Parathyroid adenoma (tissue), 2 donors: ENCODE measurements at regions not wholly inside any gene's neighbourhood (a gene's known extent, or its start where the extent isn't known, plus 50 kb on each side); places are given as distances from the start of the nearest gene placed in this dataset.

Experiments used
- H2AFZ ChIP-seq: fragments of 300-600 bp; sonication (generic); one replicate; pipeline ENCODE4 v1.7.0; 2017; ENCODE audit warnings: antibody characterized with exemption, mild to moderate bottlenecking
- H3K27ac ChIP-seq: fragments of 300-600 bp; sonication (generic); one replicate; pipeline ENCODE4 v1.7.0; 2017
- H3K27me3 ChIP-seq: fragments of 300-600 bp; sonication (generic); one replicate; pipeline ENCODE4 v1.7.0; 2017; ENCODE audit warnings: low read length; ENCODE audit not compliant: control insufficient read depth, insufficient read depth
- H3K36me3 ChIP-seq: fragments of 300-600 bp; sonication (generic); one replicate; pipeline ENCODE4 v1.7.0; 2017; ENCODE audit warnings: low read length; ENCODE audit not compliant: control insufficient read depth, insufficient read depth
- H3K4me1 ChIP-seq: fragments of 300-600 bp; sonication (generic); one replicate; pipeline ENCODE4 v1.7.0; 2017; ENCODE audit warnings: control low read depth
- H3K4me2 ChIP-seq: fragments of 300-600 bp; sonication (generic); one replicate; pipeline ENCODE4 v1.7.0; 2017; ENCODE audit warnings: low read length
- H3K4me3 ChIP-seq: fragments of 300-600 bp; sonication (generic); one replicate; pipeline ENCODE4 v1.7.0; 2017; ENCODE audit warnings: low read depth, low read length
- H3K79me2 ChIP-seq: fragments of 300-600 bp; sonication (generic); one replicate; pipeline ENCODE4 v1.7.0; 2017; ENCODE audit warnings: control low read depth
- H3K9ac ChIP-seq: fragments of 300-600 bp; sonication (generic); one replicate; pipeline ENCODE4 v1.7.0; 2017; ENCODE audit warnings: mild to moderate bottlenecking
- H3K9me3 ChIP-seq: fragments of 300-600 bp; sonication (generic); one replicate; pipeline ENCODE4 v1.7.0; 2017; ENCODE audit warnings: low read length; ENCODE audit not compliant: control insufficient read depth
- CTCF ChIP-seq: fragments of 300-600 bp; sonication (generic); IDR thresholded peaks from one replicate; pipeline ENCODE4 v1.7.0; 2017; ENCODE audit warnings: antibody characterized with exemption, mild to moderate bottlenecking
- donor health status: primary hyperparathyroidism.

GRCh38 chr3:70823622-70824021, 511.2 kb upstream of the MDFIC2 start:
- no peak for TF ChIP-seq CTCF
- Histone ChIP-seq H3K9ac (no peak overlapping the region), H3K4me2 (no peak overlapping the region), H3K4me3 (no peak overlapping the region), H3K27me3 (no peaks in the 10 kb centered on the region), H3K36me3 (no peaks in the 10 kb centered on the region), H2AFZ (no peak overlapping the region), H3K9me3 (no peaks in the 10 kb centered on the region), H3K4me1 (no peaks in the 10 kb centered on the region), H3K79me2 (no peaks in the 10 kb centered on the region), H3K27ac (no peak overlapping the region)

- Histone ChIP-seq H3K36me3 (no peaks in the 10 kb centered on the region), H3K27me3 (no peaks in the 10 kb centered on the region), H3K4me3 (no peak overlapping the region), H3K27ac (no peak overlapping the region), H3K79me2 (no peaks in the 10 kb centered on the region), H3K4me2 (no peak overlapping the region), H3K9ac (no peak overlapping the region), H3K9me3 (no peaks in the 10 kb centered on the region), H3K4me1 (no peaks in the 10 kb centered on the region), H2AFZ (no peak overlapping the region)
- TF ChIP-seq CTCF = no peak
Observed at GRCh38 chr3:70822669-70823068, 510.2 kb upstream of the MDFIC2 start.

GRCh38 chr3:70821602-70822001, 509.2 kb upstream of the MDFIC2 start:
- no peak for TF ChIP-seq CTCF
- Histone ChIP-seq H3K27me3 (no peaks in the 10 kb centered on the region), H3K4me3 (no peak overlapping the region), H2AFZ (no peak overlapping the region), H3K4me2 (no peak overlapping the region), H3K9ac (no peak overlapping the region), H3K4me1 (no peaks in the 10 kb centered on the region), H3K9me3 (no peaks in the 10 kb centered on the region), H3K36me3 (no peaks in the 10 kb centered on the region), H3K79me2 (no peaks in the 10 kb centered on the region), H3K27ac (no peak overlapping the region)

- no peak for TF ChIP-seq CTCF
- Histone ChIP-seq H3K4me3 (no peak overlapping the region), H3K79me2 (no peaks in the 10 kb centered on the region), H3K4me2 (no peak overlapping the region), H3K27me3 (no peaks in the 10 kb centered on the region), H3K9ac (no peak overlapping the region), H3K4me1 (no peaks in the 10 kb centered on the region), H3K27ac (no peak overlapping the region), H3K36me3 (no peaks in the 10 kb centered on the region), H3K9me3 (no peaks in the 10 kb centered on the region), H2AFZ (no peak overlapping the region)
Observed at GRCh38 chr3:70820397-70820796, 508.0 kb upstream of the MDFIC2 start.

GRCh38 chr3:70818145-70818544, 505.7 kb upstream of the MDFIC2 start:
- H3K9ac ChIP-seq = no peak overlapping the region
- no peaks in the 10 kb centered on the region for H3K27me3 ChIP-seq
- no peaks in the 10 kb centered on the region for H3K9me3 ChIP-seq
- no peak for TF ChIP-seq CTCF
- no peak overlapping the region for H3K27ac ChIP-seq
- H3K4me2 ChIP-seq = no peak overlapping the region
- H3K4me3 ChIP-seq = no peak overlapping the region
- H3K79me2 ChIP-seq = no peaks in the 10 kb centered on the region
- H3K4me1 ChIP-seq = no peaks in the 10 kb centered on the region
- no peaks in the 10 kb centered on the region for H3K36me3 ChIP-seq
- H2AFZ ChIP-seq = no peak overlapping the region
